ENCODE measurements at regions not wholly inside any gene's neighbourhood (a gene's known extent, or its start where the extent isn't known, plus 50 kb on each side); places are given as distances from the start of the nearest gene placed in this dataset.

GRCh38 chr11:95702526-95702925 lies 87.1 kb downstream of the FAM76B start:
- TF ChIP-seq EZH2 (IDR thresholded peaks at IDR 0.05) (no peak), POLR2AphosphoS5 (IDR thresholded peaks at IDR 0.05; ENCODE audit: borderline replicate concordance, low read depth, low read length) (no peak), FOXP2 (optimal IDR thresholded peaks at IDR 0.05; ENCODE audit: control extremely low read depth, extremely low read length, insufficient read depth) (no peak)

Data from SK-N-MC (cell line).